Right lobe of liver (tissue), 6 donors: ENCODE measurements at regions not wholly inside any gene's neighbourhood (a gene's known extent, or its start where the extent isn't known, plus 50 kb on each side); places are given as distances from the start of the nearest gene placed in this dataset.

Source experiments
- ATAC-seq, 4 donors: fragments of 200-7000 bp; cut with Tn5 transposase; one replicate each; pipeline ENCODE4 v1.9.1; 2020; ENCODE audit warnings: mild to moderate bottlenecking in 4 of 4, moderate library complexity in 4 of 4
- DNase-seq, 3 donors: peaks; one replicate each; pipeline ENCODE4 v3.0.0-alpha.2; 2020
- H3K27ac ChIP-seq, 3 donors: fragments of 200-600 bp; one replicate each; pipeline ENCODE4 v1.8.0; 2022
- H3K27me3 ChIP-seq, 2 donors: fragments of 200-600 bp; one replicate each; pipeline ENCODE4 v1.8.0; 2022
- H3K36me3 ChIP-seq, 4 donors: fragments of 200-600 bp; sonication (generic) in 1 of 4; one replicate each; pipeline versions ENCODE4 v1.5.1 to v1.8.0; 2017 to 2022; ENCODE audit warnings: control low read depth in 1 of 4
- H3K4me1 ChIP-seq, 4 donors: fragments of 200-600 bp; sonication (generic) in 1 of 4; one replicate each; pipeline versions ENCODE4 v1.5.1 to v1.8.0; 2017 to 2022; ENCODE audit warnings: control low read depth in 1 of 4
- H3K4me3 ChIP-seq, 3 donors: fragments of 200-600 bp; one replicate each; pipeline ENCODE4 v1.8.0; 2022
- H3K9me3 ChIP-seq, 4 donors: fragments of 200-600 bp; sonication (generic) in 1 of 4; one replicate each; pipeline versions ENCODE4 v1.5.1 to v1.8.0; 2017 to 2022; ENCODE audit warnings: control low read depth in 1 of 4
- CTCF ChIP-seq, 4 donors: fragments of 200-600 bp in 3 of 4; fragments of 450-650 bp in 1 of 4; IDR thresholded peaks; one replicate each; pipeline versions ENCODE4 v1.5.1 to v1.8.0; 2016 to 2022; ENCODE audit warnings: antibody characterized with exemption in 4 of 4, mild to moderate bottlenecking in 2 of 4
- POLR2A ChIP-seq: fragments of 450-650 bp; IDR thresholded peaks from one replicate; pipeline ENCODE4 v1.6.1; 2017; ENCODE audit warnings: antibody characterized with exemption, mild to moderate bottlenecking
- WGBS: methylation state at CpG from one replicate; pipeline ENCODE4 v1.1.6; 2018; ENCODE audit warnings: low coverage, low lambda C conversion rate; ENCODE audit not compliant: insufficient coverage; ENCODE audit errors: missing lambda C conversion rate; 5-methylcytosine and 5-hydroxymethylcytosine counted together
- intact Hi-C, 2 donors: fragments of 100-400 bp; cut with DNase I; formaldehyde crosslinking; loops; one replicate each; pipeline versions ENCODE4 v1.11.2 to v1.14.1; 2022
- donor health status: DM: no; HTN: yes; CAD: no.
- donor health status: DM: no; HTN: no; CAD: no.
- donor health status: DM: no; HTN: no; CAD: no.
- donor health status: DM: no; HTN: yes; CAD: no.
- donor health status: DM: no; HTN: yes; CAD: no.

DNA sequence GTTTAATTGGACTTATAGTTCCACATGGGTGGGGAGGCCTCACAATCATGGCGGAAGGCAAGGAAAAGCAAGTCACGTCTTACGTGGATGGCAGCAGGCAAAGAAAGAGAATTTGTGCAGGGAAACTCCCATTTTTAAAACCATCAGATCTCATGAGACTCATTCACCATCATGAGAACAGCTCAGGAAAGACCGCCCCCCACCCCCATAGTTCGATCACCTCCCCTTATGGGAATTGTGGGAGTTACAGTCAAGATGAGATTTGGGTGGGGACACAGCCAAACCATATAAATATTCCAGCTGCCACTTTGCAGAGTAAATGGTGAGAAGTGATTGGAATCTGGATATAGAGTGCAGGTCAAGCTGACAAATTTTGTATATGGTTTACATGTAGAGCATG lies 187.4 kb downstream of the ARL4C start:
- no peak for TF ChIP-seq POLR2A
- no peak for TF ChIP-seq CTCF (IDR thresholded peaks at IDR 0.05)
- no peak for DNase-seq

GRCh38 chr2:234308813-234309195 lies 188.1 kb downstream of the ARL4C start:
- intact Hi-C loops, result no loop called here
- Histone ChIP-seq H3K4me1 (no peaks in the 10 kb centered on the region), H3K36me3 (no peaks in the 10 kb centered on the region), H3K27ac (peak overlapping the region in 2 of 3 donors; percentile 22 to 29), H3K9me3 (no peaks in the 10 kb centered on the region), H3K27me3 (no peaks in the 10 kb centered on the region), H3K4me3 (no peak overlapping the region)
- TF ChIP-seq CTCF (IDR thresholded peaks at IDR 0.05) (no peak), POLR2A (peak; percentile 35)
- DNase-seq (no peak), ATAC-seq (peak; percentile 46 to 65 (median 61))
- WGBS, result 44% methylated on average over 6 of the region's 6 CpGs

More for the DNA sequence above, 187.4 kb downstream of the ARL4C start:
- peak overlapping the region in 1 of 3 donors; percentile 29 for H3K27ac ChIP-seq
- WGBS, result 68% methylated on average over 4 of the region's 5 CpGs
- no peak overlapping the region for H3K4me3 ChIP-seq
- no peaks in the 10 kb centered on the region for H3K9me3 ChIP-seq
- no peaks in the 10 kb centered on the region for H3K27me3 ChIP-seq
- no peak for ATAC-seq
- H3K36me3 ChIP-seq, result no peaks in the 10 kb centered on the region
- intact Hi-C loops, result no loop called here
- no peaks in the 10 kb centered on the region for H3K4me1 ChIP-seq

DNA sequence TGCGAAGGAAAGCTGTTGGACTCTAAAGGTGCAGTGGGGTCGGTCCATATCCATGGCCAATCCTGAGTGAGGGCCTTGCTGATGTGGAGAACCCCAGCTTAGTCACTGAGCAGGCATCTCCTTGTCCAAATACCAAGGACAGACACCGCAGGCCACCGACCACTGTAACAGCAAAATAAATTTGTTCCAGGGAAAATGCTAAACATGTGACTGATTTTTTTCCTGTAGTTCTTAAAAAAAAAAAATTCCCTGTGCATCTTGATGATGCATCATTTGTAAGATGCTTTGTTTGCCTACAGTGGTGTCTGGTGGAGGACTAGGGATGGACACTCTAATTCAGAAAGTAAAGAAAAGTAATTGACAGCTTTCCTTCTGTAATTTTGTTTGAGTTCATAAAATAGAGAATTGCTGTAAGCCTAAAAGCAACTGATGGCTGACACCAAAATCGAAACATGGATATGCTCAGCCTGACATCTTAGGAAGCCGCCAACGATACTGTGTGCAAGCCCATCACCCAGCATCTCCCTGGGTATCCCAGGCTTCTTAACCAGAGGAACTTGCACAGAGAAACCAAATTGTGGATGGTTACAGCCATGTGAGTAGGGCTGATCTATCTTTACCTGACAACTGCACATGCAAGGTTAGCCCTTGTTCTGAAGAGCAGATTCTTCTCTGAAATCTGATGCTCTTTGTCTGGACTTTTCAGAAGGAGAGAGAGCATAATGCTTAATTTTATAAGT lies 188.6 kb downstream of the ARL4C start:
- H3K9me3 ChIP-seq, result no peaks in the 10 kb centered on the region
- no peak for TF ChIP-seq POLR2A
- ATAC-seq, result peak; percentile 7 to 33 (median 15)
- no peaks in the 10 kb centered on the region for H3K27me3 ChIP-seq
- peak overlapping the region in 1 of 3 donors; percentile 22 for H3K27ac ChIP-seq
- H3K4me1 ChIP-seq, result no peaks in the 10 kb centered on the region
- no peak for DNase-seq
- intact Hi-C loops, result no loop called here
- H3K36me3 ChIP-seq, result no peaks in the 10 kb centered on the region
- WGBS, result 66% methylated on average over 4 of the region's 7 CpGs
- H3K4me3 ChIP-seq, result no peak overlapping the region

DNA sequence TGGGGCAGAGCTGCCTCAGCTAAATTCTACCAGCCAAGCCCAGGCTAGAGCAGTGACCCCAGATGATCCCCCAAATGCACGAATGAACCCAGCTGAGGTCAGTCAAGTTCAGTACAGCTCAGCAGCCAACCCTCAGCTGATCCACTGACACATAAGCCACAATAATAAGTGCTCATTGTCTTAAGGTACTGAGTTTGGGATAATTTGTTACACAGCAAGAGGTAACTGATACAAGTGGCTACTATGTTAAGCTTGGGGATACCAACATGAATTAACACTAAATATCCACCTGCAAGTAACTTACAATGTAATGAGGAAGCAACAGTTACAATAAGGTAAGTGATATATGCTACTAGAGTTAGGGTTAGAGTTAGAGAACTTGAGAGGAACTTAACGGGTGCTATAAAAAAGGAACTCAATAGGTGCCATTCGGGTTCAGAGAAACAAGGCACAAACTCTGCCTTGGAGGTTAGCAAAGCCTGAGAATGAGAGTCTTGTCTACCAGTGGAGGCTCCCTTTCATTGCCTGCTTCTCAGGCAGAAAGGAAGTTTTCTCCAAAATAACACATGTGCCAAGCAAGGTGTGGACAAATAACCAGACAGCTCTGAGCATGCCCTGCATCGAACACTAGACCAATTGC lies 189.4 kb downstream of the ARL4C start:
- ATAC-seq (peak; percentile 36 to 67 (median 47)), DNase-seq (no peak)
- Histone ChIP-seq H3K36me3 (no peaks in the 10 kb centered on the region), H3K4me1 (no peaks in the 10 kb centered on the region), H3K9me3 (no peaks in the 10 kb centered on the region), H3K27me3 (no peaks in the 10 kb centered on the region), H3K4me3 (no peak overlapping the region), H3K27ac (no peak overlapping the region)
- 64% methylated on average over 4 of the region's 4 CpGs for WGBS
- no peak for TF ChIP-seq POLR2A
- no peak for TF ChIP-seq CTCF (IDR thresholded peaks at IDR 0.05)
- intact Hi-C loops, result no loop called here

- TF ChIP-seq CTCF (IDR thresholded peaks at IDR 0.05) (no peak), POLR2A (no peak)
- Histone ChIP-seq H3K9me3 (no peaks in the 10 kb centered on the region), H3K36me3 (no peaks in the 10 kb centered on the region), H3K27ac (no peak overlapping the region), H3K4me3 (no peak overlapping the region), H3K27me3 (no peaks in the 10 kb centered on the region), H3K4me1 (no peaks in the 10 kb centered on the region)
- intact Hi-C loops, result no loop called here
- DNase-seq, result no peak
- ATAC-seq, result peak in 2 of 4 donors; percentile 10 to 21
- 70% methylated on average over 3 of the region's 9 CpGs for WGBS
These were observed 190.3 kb downstream of the ARL4C start for GRCh38 chr2:234306426-234307173.
